A549 (cell line): ENCODE measurements at regions not wholly inside any gene's neighbourhood (a gene's known extent, or its start where the extent isn't known, plus 50 kb on each side); places are given as distances from the start of the nearest gene placed in this dataset.

ENCODE experiments used
- ATAC-seq, 2 experiments: fragments of 200-7000 bp in 1 of 2; fragments of >200 bp in 1 of 2; cut with Nextera tagmentation in 1 of 2; cut with Tn5 transposase in 1 of 2; 3 replicates each; pipeline versions ENCODE4 v1.8.0 to v1.9.1; 2018 to 2020; ENCODE audit warnings: mild to moderate bottlenecking in 1 of 2, moderate library complexity in 1 of 2
- CTCF ChIA-PET: fragments of 300-600 bp; sonication (Branson Sonifier 250); formaldehyde crosslinking; extraction: SDS; loops from one replicate; lab custom pipeline; 2021; ENCODE audit warnings: antibody characterized with exemption, inconsistent platforms; lab: Yijun Ruan, JAX
- POLR2A ChIA-PET: fragments of 350-600 bp; formaldehyde crosslinking; extraction: SDS; loops from one replicate; lab custom pipeline; 2021; ENCODE audit warnings: antibody characterized with exemption, inconsistent platforms; lab: Yijun Ruan, JAX
- DNase-seq, 2 experiments: peaks; one replicate each; pipeline versions ENCODE4 v3.0.0 to v3.0.0-alpha.2; 2011 to 2016; ENCODE audit warnings: low read depth in 1 of 2, low spot score in 1 of 2
- FAIRE-seq: peaks from 2 replicates; lab custom pipeline; 2011; peaks lifted over from hg19 to GRCh38; lab: Jason Lieb, UNC
- H3K27ac ChIP-seq, 2 experiments: fragments of >200 bp; sonication (Bioruptor Twin); formaldehyde crosslinking; 3 replicates each; pipeline ENCODE4 v1.5.1; 2016 to 2017
- H3K4me1 ChIP-seq: fragments of >200 bp; sonication (Bioruptor Twin); formaldehyde crosslinking; 3 replicates; pipeline ENCODE4 v1.6.1; 2016
- H3K4me2 ChIP-seq: fragments of >200 bp; sonication (Bioruptor Twin); formaldehyde crosslinking; 3 replicates; pipeline ENCODE4 v1.6.1; 2016
- H3K4me3 ChIP-seq: fragments of >200 bp; sonication (Bioruptor Twin); formaldehyde crosslinking; 3 replicates; pipeline ENCODE4 v1.5.1; 2016
- H3K9me3 ChIP-seq: fragments of >200 bp; sonication (Bioruptor Twin); formaldehyde crosslinking; 3 replicates; pipeline ENCODE4 v1.6.1; 2016
- BHLHE40 ChIP-seq: IDR thresholded peaks from 2 replicates; pipeline ENCODE4 v1.6.1; 2012; ENCODE audit warnings: low read depth, low read length, inconsistent platforms
- CBX2 ChIP-seq: fragments of 200-600 bp; sonication (generic); IDR thresholded peaks from 2 replicates; pipeline ENCODE4 v1.6.1; 2016; ENCODE audit warnings: low read depth, mild to moderate bottlenecking, borderline replicate concordance
- CEBPB ChIP-seq, 2 experiments: fragments of >200 bp in 1 of 2; sonication (Bioruptor Twin) in 1 of 2; formaldehyde crosslinking in 1 of 2; IDR thresholded peaks; 2 replicates each; pipeline ENCODE4 v1.6.1; 2012 to 2016
- CHD2 ChIP-seq: fragments of 150-350 bp; IDR thresholded peaks from 2 replicates; pipeline ENCODE4 v1.6.1; 2014; ENCODE audit warnings: low read length; ENCODE audit not compliant: partially characterized antibody
- EP300 ChIP-seq, 2 experiments: fragments of >200 bp; sonication (Bioruptor Twin); formaldehyde crosslinking; IDR thresholded peaks; 2 replicates in 1 of 2; 3 replicates in 1 of 2; pipeline ENCODE4 v1.6.1; 2016 to 2017
- FOXS1 ChIP-seq: fragments of 250-450 bp; sonication (Bioruptor Pico); IDR thresholded peaks from 2 replicates; pipeline ENCODE4 v1.5.0; 2020; ENCODE audit warnings: mild to moderate bottlenecking, moderate library complexity
- GATA3 ChIP-seq: IDR thresholded peaks from 2 replicates; pipeline ENCODE4 v1.6.1; 2012; ENCODE audit warnings: borderline replicate concordance
- HEYL ChIP-seq: fragments of 250-450 bp; sonication (Bioruptor Pico); IDR thresholded peaks from 2 replicates; pipeline ENCODE4 v1.8.0; 2021; ENCODE audit warnings: mild to moderate bottlenecking, moderate library complexity
- HOXB13 ChIP-seq: fragments of 250-450 bp; sonication (Bioruptor Pico); IDR thresholded peaks from 2 replicates; pipeline ENCODE4 v1.5.0; 2020; ENCODE audit warnings: low read depth, mild to moderate bottlenecking, moderate library complexity
- JUNB ChIP-seq: fragments of >200 bp; sonication (Bioruptor Twin); formaldehyde crosslinking; IDR thresholded peaks from 2 replicates; pipeline ENCODE4 v1.6.1; 2016
- MYC ChIP-seq: IDR thresholded peaks from 2 replicates; pipeline ENCODE4 v1.6.1; 2012; ENCODE audit warnings: mild to moderate bottlenecking, inconsistent platforms, low read length, improper control_type of control experiment, borderline replicate concordance
- NPAS2 ChIP-seq: fragments of 250-450 bp; sonication (Bioruptor Pico); IDR thresholded peaks from 2 replicates; pipeline ENCODE4 v1.8.0; 2022; ENCODE audit warnings: mild to moderate bottlenecking, moderate library complexity, borderline replicate concordance
- NR3C1 ChIP-seq: fragments of >200 bp; sonication (Bioruptor Twin); formaldehyde crosslinking; IDR thresholded peaks from 3 replicates; pipeline ENCODE4 v1.6.1; 2017
- PHF8 ChIP-seq: fragments of 200-600 bp; sonication (generic); IDR thresholded peaks from 2 replicates; pipeline ENCODE4 v1.6.1; 2016; ENCODE audit warnings: low read depth, mild to moderate bottlenecking, antibody characterized with exemption, moderate library complexity, borderline replicate concordance
- RARB ChIP-seq: fragments of 250-450 bp; sonication (Bioruptor Pico); IDR thresholded peaks from 2 replicates; pipeline ENCODE4 v1.8.0; 2021; ENCODE audit warnings: mild to moderate bottlenecking, moderate library complexity
- RCOR1 ChIP-seq: fragments of 150-350 bp; IDR thresholded peaks from 2 replicates; pipeline ENCODE4 v1.6.1; 2014; ENCODE audit warnings: antibody characterized with exemption, low read length, low read depth
- RFX5 ChIP-seq: fragments of 450-650 bp; IDR thresholded peaks from 2 replicates; pipeline ENCODE4 v1.7.1; 2014; ENCODE audit warnings: antibody characterized with exemption, mild to moderate bottlenecking, moderate library complexity
- TFCP2L1 ChIP-seq: fragments of 250-450 bp; sonication (Bioruptor Pico); IDR thresholded peaks from 2 replicates; pipeline ENCODE4 v1.5.0; 2021; ENCODE audit warnings: mild to moderate bottlenecking
- TP53 ChIP-seq: fragments of 250-450 bp; sonication (Bioruptor Pico); IDR thresholded peaks from 2 replicates; pipeline ENCODE4 v1.5.0; 2021; ENCODE audit warnings: mild to moderate bottlenecking, moderate library complexity
- ZSCAN20 ChIP-seq: fragments of 250-450 bp; sonication (Bioruptor Pico); IDR thresholded peaks from 2 replicates; pipeline ENCODE4 v1.8.0; 2022; ENCODE audit warnings: mild to moderate bottlenecking, moderate library complexity
- WGBS: methylation state at CpG from one replicate; pipeline ENCODE4 v1.1.6; 2017; ENCODE audit errors: missing lambda C conversion rate; 5-methylcytosine and 5-hydroxymethylcytosine counted together
- TF ChIP-seq, protein P1 (sequence below): IDR thresholded peaks from 2 replicates; pipeline ENCODE4 v1.6.1; 2012
- TF ChIP-seq, protein P2 (sequence below): fragments of >200 bp; sonication (Bioruptor Twin); formaldehyde crosslinking; IDR thresholded peaks from 3 replicates; pipeline ENCODE4 v1.6.1; 2016
- TF ChIP-seq, protein P3 (sequence below): IDR thresholded peaks from 2 replicates; pipeline ENCODE4 v1.6.1; 2012
- TF ChIP-seq, protein P4 (sequence below): fragments of 200-600 bp; sonication (generic); IDR thresholded peaks from 2 replicates; pipeline ENCODE4 v1.6.1; 2016; ENCODE audit warnings: antibody characterized with exemption, mild to moderate bottlenecking, moderate library complexity
- TF ChIP-seq, protein P5 (sequence below): fragments of 150-350 bp; IDR thresholded peaks from 2 replicates; pipeline ENCODE4 v1.6.1; 2014; ENCODE audit warnings: low read depth, mild to moderate bottlenecking, low read length

DNA sequence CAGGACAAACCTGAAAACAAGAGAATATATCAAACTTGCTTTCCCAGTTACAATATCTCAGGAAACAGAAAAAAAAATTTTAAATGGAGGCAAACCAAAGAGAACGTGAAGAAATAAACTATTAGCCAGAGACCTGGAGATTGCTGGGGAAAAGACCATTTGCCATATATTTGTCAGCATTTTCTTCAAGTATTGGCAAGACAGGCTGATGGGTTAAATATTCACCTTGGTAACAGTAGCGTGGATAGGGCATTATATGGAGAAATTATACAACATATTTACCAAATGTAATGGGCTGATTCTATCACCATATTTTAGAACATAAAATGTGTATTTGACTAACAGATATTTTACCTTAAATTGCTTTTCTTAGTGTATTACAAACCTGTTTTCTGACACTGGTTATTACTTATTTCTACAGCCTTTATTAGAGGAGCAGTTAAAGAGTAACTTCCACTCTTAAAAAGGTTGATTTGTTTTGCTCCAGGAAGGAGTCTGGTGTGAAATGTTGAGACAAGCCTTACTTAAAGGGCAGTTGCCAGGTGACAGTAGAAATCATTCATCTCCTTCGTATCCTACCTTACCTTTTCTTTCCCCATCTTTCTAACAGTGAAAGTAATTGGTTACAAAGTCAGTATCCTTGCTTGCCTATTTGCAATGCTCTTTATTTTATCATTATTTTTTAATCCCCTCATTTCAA lies 575.5 kb downstream of the GBA3 start:
- POLR2A ChIA-PET, result no interaction called here
- no peak for DNase-seq
- no peak overlapping the region for H3K4me3 ChIP-seq
- WGBS, result 8% methylated on average over 3 of the region's 3 CpGs
- TF ChIP-seq HOXB13 (no peak), GATA3 (no peak), TP53 (CRISPR knock-in tag) (no peak), MYC (no peak), BHLHE40 (no peak), HEYL (CRISPR knock-in tag) (no peak)
- TF ChIP-seq, protein P1, sequence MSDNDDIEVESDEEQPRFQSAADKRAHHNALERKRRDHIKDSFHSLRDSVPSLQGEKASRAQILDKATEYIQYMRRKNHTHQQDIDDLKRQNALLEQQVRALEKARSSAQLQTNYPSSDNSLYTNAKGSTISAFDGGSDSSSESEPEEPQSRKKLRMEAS, result no peak
- TF ChIP-seq, protein P2, sequence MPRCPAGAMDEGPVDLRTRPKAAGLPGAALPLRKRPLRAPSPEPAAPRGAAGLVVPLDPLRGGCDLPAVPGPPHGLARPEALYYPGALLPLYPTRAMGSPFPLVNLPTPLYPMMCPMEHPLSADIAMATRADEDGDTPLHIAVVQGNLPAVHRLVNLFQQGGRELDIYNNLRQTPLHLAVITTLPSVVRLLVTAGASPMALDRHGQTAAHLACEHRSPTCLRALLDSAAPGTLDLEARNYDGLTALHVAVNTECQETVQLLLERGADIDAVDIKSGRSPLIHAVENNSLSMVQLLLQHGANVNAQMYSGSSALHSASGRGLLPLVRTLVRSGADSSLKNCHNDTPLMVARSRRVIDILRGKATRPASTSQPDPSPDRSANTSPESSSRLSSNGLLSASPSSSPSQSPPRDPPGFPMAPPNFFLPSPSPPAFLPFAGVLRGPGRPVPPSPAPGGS, result no peak
- TF ChIP-seq, protein P3, sequence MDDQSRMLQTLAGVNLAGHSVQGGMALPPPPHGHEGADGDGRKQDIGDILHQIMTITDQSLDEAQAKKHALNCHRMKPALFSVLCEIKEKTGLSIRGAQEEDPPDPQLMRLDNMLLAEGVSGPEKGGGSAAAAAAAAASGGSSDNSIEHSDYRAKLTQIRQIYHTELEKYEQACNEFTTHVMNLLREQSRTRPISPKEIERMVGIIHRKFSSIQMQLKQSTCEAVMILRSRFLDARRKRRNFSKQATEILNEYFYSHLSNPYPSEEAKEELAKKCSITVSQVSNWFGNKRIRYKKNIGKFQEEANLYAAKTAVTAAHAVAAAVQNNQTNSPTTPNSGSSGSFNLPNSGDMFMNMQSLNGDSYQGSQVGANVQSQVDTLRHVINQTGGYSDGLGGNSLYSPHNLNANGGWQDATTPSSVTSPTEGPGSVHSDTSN, result no peak
- TF ChIP-seq, all 56 proteins: peak for 0
- Histone ChIP-seq H3K4me1 (no peaks in the 10 kb centered on the region), H3K4me2 (0 out of 3 replicates have a peak overlapping the region, but pooled peaks have one; percentile 25), H3K27ac (no peak overlapping the region), H3K9me3 (no peaks in the 10 kb centered on the region)
- FAIRE-seq (no peak), ATAC-seq (no peak)
- CTCF ChIA-PET, result no interaction called here

DNA sequence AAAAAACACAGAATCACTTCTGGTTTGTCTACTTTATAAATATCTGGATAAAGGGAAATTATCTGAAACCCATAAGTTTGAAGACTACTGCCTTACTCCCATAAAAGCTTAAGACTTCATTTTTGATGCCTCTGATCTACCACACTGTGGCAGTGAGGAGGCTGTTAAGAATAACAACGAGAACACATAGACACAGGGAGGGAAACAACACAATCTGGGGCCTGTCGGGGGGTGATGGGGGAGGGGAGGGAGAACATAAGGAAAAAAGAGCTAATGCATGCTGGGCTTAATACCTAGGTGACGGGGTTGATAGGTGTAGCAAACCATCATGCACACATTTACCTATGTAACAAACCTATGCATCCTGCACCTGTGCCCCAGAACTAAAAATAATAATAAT lies 573.7 kb downstream of the GBA3 start:
- POLR2A ChIA-PET, result no interaction called here
- no peak overlapping the region for H3K4me3 ChIP-seq
- no peak for DNase-seq
- H3K4me2 ChIP-seq, result no peak overlapping the region
- no peak for ATAC-seq
- no peaks in the 10 kb centered on the region for H3K9me3 ChIP-seq
- 30% methylated on average over 2 of the region's 3 CpGs for WGBS
- no peak overlapping the region for H3K27ac ChIP-seq
- CTCF ChIA-PET, result no interaction called here
- TF ChIP-seq CBX2 (no peak), NPAS2 (no peak), HOXB13 (no peak), PHF8 (no peak), FOXS1 (CRISPR knock-in tag) (no peak), CHD2 (no peak), RFX5 (no peak), RCOR1 (no peak), EP300 (IDR thresholded peaks at IDR 0.05) (no peak), RARB (no peak), TFCP2L1 (CRISPR knock-in tag) (no peak), CEBPB (IDR thresholded peaks at IDR 0.05) (no peak), NR3C1 (no peak), JUNB (no peak), ZSCAN20 (CRISPR knock-in tag) (no peak), GATA3 (no peak)
- TF ChIP-seq, protein P4, sequence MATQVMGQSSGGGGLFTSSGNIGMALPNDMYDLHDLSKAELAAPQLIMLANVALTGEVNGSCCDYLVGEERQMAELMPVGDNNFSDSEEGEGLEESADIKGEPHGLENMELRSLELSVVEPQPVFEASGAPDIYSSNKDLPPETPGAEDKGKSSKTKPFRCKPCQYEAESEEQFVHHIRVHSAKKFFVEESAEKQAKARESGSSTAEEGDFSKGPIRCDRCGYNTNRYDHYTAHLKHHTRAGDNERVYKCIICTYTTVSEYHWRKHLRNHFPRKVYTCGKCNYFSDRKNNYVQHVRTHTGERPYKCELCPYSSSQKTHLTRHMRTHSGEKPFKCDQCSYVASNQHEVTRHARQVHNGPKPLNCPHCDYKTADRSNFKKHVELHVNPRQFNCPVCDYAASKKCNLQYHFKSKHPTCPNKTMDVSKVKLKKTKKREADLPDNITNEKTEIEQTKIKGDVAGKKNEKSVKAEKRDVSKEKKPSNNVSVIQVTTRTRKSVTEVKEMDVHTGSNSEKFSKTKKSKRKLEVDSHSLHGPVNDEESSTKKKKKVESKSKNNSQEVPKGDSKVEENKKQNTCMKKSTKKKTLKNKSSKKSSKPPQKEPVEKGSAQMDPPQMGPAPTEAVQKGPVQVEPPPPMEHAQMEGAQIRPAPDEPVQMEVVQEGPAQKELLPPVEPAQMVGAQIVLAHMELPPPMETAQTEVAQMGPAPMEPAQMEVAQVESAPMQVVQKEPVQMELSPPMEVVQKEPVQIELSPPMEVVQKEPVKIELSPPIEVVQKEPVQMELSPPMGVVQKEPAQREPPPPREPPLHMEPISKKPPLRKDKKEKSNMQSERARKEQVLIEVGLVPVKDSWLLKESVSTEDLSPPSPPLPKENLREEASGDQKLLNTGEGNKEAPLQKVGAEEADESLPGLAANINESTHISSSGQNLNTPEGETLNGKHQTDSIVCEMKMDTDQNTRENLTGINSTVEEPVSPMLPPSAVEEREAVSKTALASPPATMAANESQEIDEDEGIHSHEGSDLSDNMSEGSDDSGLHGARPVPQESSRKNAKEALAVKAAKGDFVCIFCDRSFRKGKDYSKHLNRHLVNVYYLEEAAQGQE, result no peak
- TF ChIP-seq, protein P5, sequence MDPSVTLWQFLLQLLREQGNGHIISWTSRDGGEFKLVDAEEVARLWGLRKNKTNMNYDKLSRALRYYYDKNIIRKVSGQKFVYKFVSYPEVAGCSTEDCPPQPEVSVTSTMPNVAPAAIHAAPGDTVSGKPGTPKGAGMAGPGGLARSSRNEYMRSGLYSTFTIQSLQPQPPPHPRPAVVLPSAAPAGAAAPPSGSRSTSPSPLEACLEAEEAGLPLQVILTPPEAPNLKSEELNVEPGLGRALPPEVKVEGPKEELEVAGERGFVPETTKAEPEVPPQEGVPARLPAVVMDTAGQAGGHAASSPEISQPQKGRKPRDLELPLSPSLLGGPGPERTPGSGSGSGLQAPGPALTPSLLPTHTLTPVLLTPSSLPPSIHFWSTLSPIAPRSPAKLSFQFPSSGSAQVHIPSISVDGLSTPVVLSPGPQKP, result no peak
- no peak for FAIRE-seq
- H3K4me1 ChIP-seq, result no peaks in the 10 kb centered on the region
